ENCODE measurements at regions not wholly inside any gene's neighbourhood (a gene's known extent, or its start where the extent isn't known, plus 50 kb on each side); places are given as distances from the start of the nearest gene placed in this dataset.

GRCh38 chr22:25282671-25283561 is 63.5 kb downstream of the CRYBB2 start:
- Histone ChIP-seq H2BK120ac (ENCODE audit: low read depth, low read length) (no peak overlapping the region), H3K23ac (ENCODE audit: low read depth, low read length) (no peak overlapping the region), H2AK5ac (ENCODE audit: low read depth, low read length) (no peak overlapping the region), H4K20me1 (ENCODE audit: insufficient read depth, low read length) (no peaks in the 10 kb centered on the region), H3K18ac (ENCODE audit: low read depth, low read length) (no peak overlapping the region), H3K4ac (ENCODE audit: low read depth, low read length) (no peak overlapping the region), H3K79me1 (ENCODE audit: low read depth in 1 of 2, low read length in 2 of 2) (no peaks in the 10 kb centered on the region), H3K4me3 (ENCODE audit: insufficient read depth, low read depth, low read length) (no peak overlapping the region), H4K8ac (ENCODE audit: low read depth in 2 of 2, low read length in 2 of 2) (no peak overlapping the region), H3K27me3 (ENCODE audit: control insufficient read depth, insufficient read depth, low read length) (peaks cover 32% of the 10 kb centered on the region), H3K14ac (replicated peaks; ENCODE audit: low read depth, low read length) (no peak overlapping the region), H3K56ac (ENCODE audit: extremely low read depth, insufficient read depth, low read length) (no peak overlapping the region), H3K4me2 (ENCODE audit: low read depth, low read length) (no peak overlapping the region; the same call in 1 of the 2 replicates), H2AK9ac (replicated peaks; ENCODE audit: low read depth, low read length, poor library complexity) (no peak overlapping the region), H4K5ac (ENCODE audit: low read depth, low read length) (no peak overlapping the region), H2BK5ac (ENCODE audit: low read depth, low read length, poor library complexity, severe bottlenecking) (no peak overlapping the region), H3K4me1 (ENCODE audit: control insufficient read depth, insufficient read depth, low read length) (no peaks in the 10 kb centered on the region), H3K36me3 (ENCODE audit: control insufficient read depth, insufficient read depth, low read length) (no peaks in the 10 kb centered on the region), H2BK15ac (ENCODE audit: low read depth, low read length) (no peak overlapping the region), H3K27ac (ENCODE audit: insufficient read depth, low read length) (no peak overlapping the region), H3K9me1 (ENCODE audit: insufficient read depth, low read length) (no peaks in the 10 kb centered on the region), H3K9me3 (ENCODE audit: control insufficient read depth, insufficient read depth, low read length) (no peaks in the 10 kb centered on the region), H4K91ac (ENCODE audit: insufficient read depth, low read depth, low read length) (no peak overlapping the region), H2AFZ (replicated peaks; ENCODE audit: low read length, poor library complexity) (no peak overlapping the region), H2BK20ac (ENCODE audit: low read depth, low read length) (no peak overlapping the region), H3K9ac (ENCODE audit: low read depth, low read length) (no peak overlapping the region)
- in situ Hi-C loops (cut with MboI; ENCODE audit: low sequenced_read_pairs) = no loop called here
- DNase-seq (no peak), ATAC-seq (ENCODE audit: low read depth) (no peak; the same call in 1 of the 2 replicates)
- ChIA-PET POLR2A (ENCODE audit: unreplicated experiment) (no interaction called here), CTCF (no interaction called here)
- dilution Hi-C loops (cut with HindIII; ENCODE audit: low sequenced_read_pairs, unreplicated experiment) = no loop called here
- intact Hi-C loops (cut with micrococcal nuclease) = loop anchor here (5.0 kb wide), 1 partner anchor 239 kb away; no protein-coding TSS in a partner anchor
- 1% methylated on average over 53 of the region's 91 CpGs; no CpG with 5 or more reads in 1 of the 2 experiments for WGBS, 2 experiments (ENCODE audit: extremely low coverage in 2 of 2, insufficient read length in 1 of 2)
- no TSS peak for BruUV-seq (replicated peaks)
- TF ChIP-seq USF2 (IDR thresholded peaks at IDR 0.05; ENCODE audit: low read depth, low read length) = no peak
- TF ChIP-seq RFX5 (IDR thresholded peaks at IDR 0.05; ENCODE audit: low read depth, low read length) = no peak
- no peak for TF ChIP-seq CTCF (conservative IDR thresholded peaks at IDR 0.05; ENCODE audit: low read depth, low read length)
- no peak for TF ChIP-seq ELK1 (IDR thresholded peaks at IDR 0.05; ENCODE audit: borderline replicate concordance, low read depth, low read length)
- no peak for TF ChIP-seq SMC3 (IDR thresholded peaks at IDR 0.05; ENCODE audit: low read depth, low read length)
- no peak for TF ChIP-seq MXI1 (IDR thresholded peaks at IDR 0.05; ENCODE audit: borderline replicate concordance, low read depth, low read length)
- no peak for TF ChIP-seq CEBPB (IDR thresholded peaks at IDR 0.05; ENCODE audit: low read depth, low read length)
- no peak for TF ChIP-seq POLR2A (IDR thresholded peaks at IDR 0.05; ENCODE audit: low read depth, low read length)
- no peak for TF ChIP-seq RAD21 (IDR thresholded peaks at IDR 0.05; ENCODE audit: low read length)
- TF ChIP-seq CHD1 (IDR thresholded peaks at IDR 0.05; ENCODE audit: low read depth, low read length) = no peak
- TF ChIP-seq MAFK (IDR thresholded peaks at IDR 0.05; ENCODE audit: low read depth, low read length) = no peak
- TF ChIP-seq FOS (IDR thresholded peaks at IDR 0.05; ENCODE audit: low read depth, low read length) = no peak
- no peak for TF ChIP-seq BHLHE40 (IDR thresholded peaks at IDR 0.05; ENCODE audit: low read depth, low read length)
- TF ChIP-seq MAZ (IDR thresholded peaks at IDR 0.05; ENCODE audit: borderline replicate concordance, low read depth, low read length) = no peak
- TF ChIP-seq RCOR1 (IDR thresholded peaks at IDR 0.05; ENCODE audit: insufficient replicate concordance, low read length) = no peak

Measured in IMR-90 (cell line).